B cell (primary cell): ENCODE measurements at regions not wholly inside any gene's neighbourhood (a gene's known extent, or its start where the extent isn't known, plus 50 kb on each side); places are given as distances from the start of the nearest gene placed in this dataset.

Experiments used
- EZH2 ChIP-seq: IDR thresholded peaks from 2 replicates; pipeline ENCODE4 v1.6.1; 2012; ENCODE audit warnings: borderline replicate concordance, low read depth, mild to moderate bottlenecking, moderate library complexity, low read length; ENCODE audit not compliant: insufficient read depth, poor library complexity, severe bottlenecking
- TF ChIP-seq, protein P1 (sequence below): fragments of 200-600 bp; IDR thresholded peaks from one replicate; pipeline ENCODE4 v1.8.0; 2022; ENCODE audit warnings: antibody characterized with exemption, mild to moderate bottlenecking

DNA sequence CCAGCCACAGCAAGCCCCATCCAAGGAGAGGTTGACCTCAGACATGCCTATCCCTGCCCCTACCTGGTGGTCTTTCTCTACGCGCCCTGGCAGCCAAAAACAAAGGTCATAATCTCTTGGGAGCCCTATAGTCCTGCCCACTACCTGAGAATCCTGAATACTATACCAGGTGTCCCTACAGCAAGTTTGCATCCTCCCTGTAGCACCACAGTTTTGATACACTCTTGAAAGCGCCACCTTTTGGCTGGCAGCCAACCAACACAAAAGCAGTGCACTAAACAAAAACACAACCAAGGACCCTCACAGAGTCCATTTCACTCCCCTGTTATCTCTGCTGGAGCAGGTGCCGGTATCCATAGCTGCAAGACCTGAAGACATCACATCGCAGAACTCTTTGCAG, 523.8 kb upstream of the CPEB2 start:
- TF ChIP-seq, protein P1, sequence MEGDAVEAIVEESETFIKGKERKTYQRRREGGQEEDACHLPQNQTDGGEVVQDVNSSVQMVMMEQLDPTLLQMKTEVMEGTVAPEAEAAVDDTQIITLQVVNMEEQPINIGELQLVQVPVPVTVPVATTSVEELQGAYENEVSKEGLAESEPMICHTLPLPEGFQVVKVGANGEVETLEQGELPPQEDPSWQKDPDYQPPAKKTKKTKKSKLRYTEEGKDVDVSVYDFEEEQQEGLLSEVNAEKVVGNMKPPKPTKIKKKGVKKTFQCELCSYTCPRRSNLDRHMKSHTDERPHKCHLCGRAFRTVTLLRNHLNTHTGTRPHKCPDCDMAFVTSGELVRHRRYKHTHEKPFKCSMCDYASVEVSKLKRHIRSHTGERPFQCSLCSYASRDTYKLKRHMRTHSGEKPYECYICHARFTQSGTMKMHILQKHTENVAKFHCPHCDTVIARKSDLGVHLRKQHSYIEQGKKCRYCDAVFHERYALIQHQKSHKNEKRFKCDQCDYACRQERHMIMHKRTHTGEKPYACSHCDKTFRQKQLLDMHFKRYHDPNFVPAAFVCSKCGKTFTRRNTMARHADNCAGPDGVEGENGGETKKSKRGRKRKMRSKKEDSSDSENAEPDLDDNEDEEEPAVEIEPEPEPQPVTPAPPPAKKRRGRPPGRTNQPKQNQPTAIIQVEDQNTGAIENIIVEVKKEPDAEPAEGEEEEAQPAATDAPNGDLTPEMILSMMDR, result no peak
- TF ChIP-seq EZH2, result no peak
